ENCODE measurements at regions not wholly inside any gene's neighbourhood (a gene's known extent, or its start where the extent isn't known, plus 50 kb on each side); places are given as distances from the start of the nearest gene placed in this dataset.

DNA sequence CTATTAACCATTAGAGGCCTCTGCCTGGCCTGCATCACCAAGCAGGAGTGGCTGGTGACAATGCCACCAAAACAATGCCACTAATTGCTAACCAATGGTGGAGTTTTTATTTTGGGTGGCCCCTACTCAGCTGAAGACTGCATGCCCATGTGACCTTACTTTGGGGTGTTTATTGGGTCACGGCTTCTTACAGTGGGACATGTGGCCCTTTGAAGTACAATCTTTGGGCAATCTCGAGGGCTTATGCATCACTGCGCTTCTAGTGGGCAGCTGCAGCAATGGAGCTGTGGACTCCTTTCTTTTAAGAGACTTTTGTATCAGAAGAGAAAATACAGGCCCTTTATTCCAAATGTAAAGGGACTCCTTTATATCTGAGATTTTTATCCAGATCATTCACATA, 85.7 kb downstream of the IGLL5 start:
- Histone ChIP-seq H3K27ac (ENCODE audit: low read depth in 2 of 2, low read length in 2 of 2) (no peak overlapping the region), H3K9ac (ENCODE audit: low read length in 3 of 3) (no peak overlapping the region), H3K4me3 (ENCODE audit: low read length in 3 of 3) (no peak overlapping the region), H3K9me3 (ENCODE audit: control insufficient read depth in 2 of 3, insufficient read depth in 1 of 3, low read length in 3 of 3) (no peaks in the 10 kb centered on the region), H3K27me3 (ENCODE audit: control insufficient read depth, insufficient read depth, low read length) (no peaks in the 10 kb centered on the region), H3K36me3 (ENCODE audit: control insufficient read depth in 2 of 3, insufficient read depth in 3 of 3, low read length in 3 of 3) (no peaks in the 10 kb centered on the region), H3K4me1 (ENCODE audit: control insufficient read depth in 2 of 3, insufficient read depth in 2 of 3, low read depth in 1 of 3, low read length in 3 of 3) (no peaks in the 10 kb centered on the region)
- TF ChIP-seq, protein P1, sequence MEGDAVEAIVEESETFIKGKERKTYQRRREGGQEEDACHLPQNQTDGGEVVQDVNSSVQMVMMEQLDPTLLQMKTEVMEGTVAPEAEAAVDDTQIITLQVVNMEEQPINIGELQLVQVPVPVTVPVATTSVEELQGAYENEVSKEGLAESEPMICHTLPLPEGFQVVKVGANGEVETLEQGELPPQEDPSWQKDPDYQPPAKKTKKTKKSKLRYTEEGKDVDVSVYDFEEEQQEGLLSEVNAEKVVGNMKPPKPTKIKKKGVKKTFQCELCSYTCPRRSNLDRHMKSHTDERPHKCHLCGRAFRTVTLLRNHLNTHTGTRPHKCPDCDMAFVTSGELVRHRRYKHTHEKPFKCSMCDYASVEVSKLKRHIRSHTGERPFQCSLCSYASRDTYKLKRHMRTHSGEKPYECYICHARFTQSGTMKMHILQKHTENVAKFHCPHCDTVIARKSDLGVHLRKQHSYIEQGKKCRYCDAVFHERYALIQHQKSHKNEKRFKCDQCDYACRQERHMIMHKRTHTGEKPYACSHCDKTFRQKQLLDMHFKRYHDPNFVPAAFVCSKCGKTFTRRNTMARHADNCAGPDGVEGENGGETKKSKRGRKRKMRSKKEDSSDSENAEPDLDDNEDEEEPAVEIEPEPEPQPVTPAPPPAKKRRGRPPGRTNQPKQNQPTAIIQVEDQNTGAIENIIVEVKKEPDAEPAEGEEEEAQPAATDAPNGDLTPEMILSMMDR (IDR thresholded peaks at IDR 0.05; ENCODE audit: borderline replicate concordance, extremely low read depth, insufficient read depth), result no peak
- intact Hi-C loops (cut with DNase I), result no loop called here
- no peak for FAIRE-seq
- DNase-seq, result no peak

DNA sequence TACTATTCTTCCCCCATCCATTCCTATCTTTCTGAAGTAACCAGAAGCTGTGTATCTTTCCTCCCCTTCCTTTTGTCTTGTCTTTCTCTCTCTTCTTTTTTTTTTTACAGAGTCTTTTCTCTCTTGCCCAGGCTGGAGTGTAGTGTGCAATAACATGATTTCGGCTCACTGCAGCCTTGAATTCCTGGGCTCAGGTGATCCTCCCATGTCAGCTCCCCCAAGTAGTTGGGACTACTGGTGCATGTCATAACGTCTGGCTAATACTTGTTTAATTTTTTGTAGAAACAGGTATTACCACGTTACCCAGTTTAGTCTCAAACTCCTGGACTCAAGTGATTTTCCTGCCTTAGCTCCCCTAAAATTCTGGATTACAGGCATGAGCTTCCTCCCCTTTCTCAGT, 86.5 kb downstream of the IGLL5 start:
- Histone ChIP-seq H3K4me1 (ENCODE audit: control insufficient read depth in 2 of 3, insufficient read depth in 2 of 3, low read depth in 1 of 3, low read length in 3 of 3) (no peaks in the 10 kb centered on the region), H3K9ac (ENCODE audit: low read length in 3 of 3) (no peak overlapping the region), H3K9me3 (ENCODE audit: control insufficient read depth in 2 of 3, insufficient read depth in 1 of 3, low read length in 3 of 3) (peaks cover 0 to 5% (median 0%) of the 10 kb centered on the region in 3 donors), H3K27ac (ENCODE audit: low read depth in 2 of 2, low read length in 2 of 2) (no peak overlapping the region), H3K36me3 (ENCODE audit: control insufficient read depth in 2 of 3, insufficient read depth in 3 of 3, low read length in 3 of 3) (no peaks in the 10 kb centered on the region), H3K4me3 (ENCODE audit: low read length in 3 of 3) (no peak overlapping the region), H3K27me3 (ENCODE audit: control insufficient read depth, insufficient read depth, low read length) (no peaks in the 10 kb centered on the region)
- FAIRE-seq (no peak), DNase-seq (no peak)
- TF ChIP-seq, protein P1 (IDR thresholded peaks at IDR 0.05; ENCODE audit: borderline replicate concordance, extremely low read depth, insufficient read depth), result no peak
- intact Hi-C loops (cut with DNase I), result no loop called here

DNA sequence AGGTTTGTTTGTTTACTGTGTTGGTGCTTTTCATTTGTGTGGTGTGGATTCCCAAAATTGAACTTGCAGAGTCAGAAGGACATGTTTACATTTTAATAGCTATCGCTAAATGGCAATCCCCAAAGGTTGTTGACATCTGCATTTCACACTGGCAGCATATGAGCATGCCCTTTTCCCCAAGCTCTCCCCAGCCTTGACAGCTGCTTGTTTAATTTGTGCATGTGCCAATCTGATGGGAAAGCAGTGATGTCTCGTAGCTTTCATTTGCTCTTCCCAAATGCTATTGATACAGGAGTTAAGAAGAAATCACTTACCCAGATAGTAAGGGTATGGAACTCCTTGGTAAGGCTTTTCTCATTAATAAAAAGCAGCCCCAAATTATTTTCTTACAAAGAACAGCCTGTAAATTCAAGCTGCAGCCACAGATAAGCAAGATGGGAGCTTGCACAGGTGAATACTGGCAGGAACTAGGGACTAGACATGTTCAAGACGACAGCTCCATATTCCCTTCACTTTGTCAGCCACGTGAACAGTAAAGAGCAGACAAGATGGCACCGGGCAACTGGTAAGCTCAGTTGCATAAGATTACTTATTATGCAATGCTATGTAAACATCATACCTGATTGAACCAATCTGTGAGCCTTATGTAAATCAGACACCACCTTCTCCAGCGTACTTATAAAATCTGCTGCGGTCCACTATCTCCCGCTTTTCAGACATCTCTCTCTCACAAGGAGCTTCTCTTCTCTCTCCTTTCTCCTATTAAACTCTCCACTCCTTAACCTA, 87.4 kb downstream of the IGLL5 start:
- TF ChIP-seq, protein P1 (IDR thresholded peaks at IDR 0.05; ENCODE audit: borderline replicate concordance, extremely low read depth, insufficient read depth), result no peak
- Histone ChIP-seq H3K27ac (ENCODE audit: low read depth in 2 of 2, low read length in 2 of 2) (no peak overlapping the region), H3K9ac (ENCODE audit: low read length in 3 of 3) (no peak overlapping the region), H3K36me3 (ENCODE audit: control insufficient read depth in 2 of 3, insufficient read depth in 3 of 3, low read length in 3 of 3) (no peaks in the 10 kb centered on the region), H3K27me3 (ENCODE audit: control insufficient read depth, insufficient read depth, low read length) (no peaks in the 10 kb centered on the region), H3K4me3 (ENCODE audit: low read length in 3 of 3) (no peak overlapping the region), H3K9me3 (ENCODE audit: control insufficient read depth in 2 of 3, insufficient read depth in 1 of 3, low read length in 3 of 3) (peaks cover 0 to 10% (median 3%) of the 10 kb centered on the region in 3 donors), H3K4me1 (ENCODE audit: control insufficient read depth in 2 of 3, insufficient read depth in 2 of 3, low read depth in 1 of 3, low read length in 3 of 3) (no peaks in the 10 kb centered on the region)
- DNase-seq, result no peak
- intact Hi-C loops (cut with DNase I), result no loop called here
- FAIRE-seq, result no peak

Measured in kidney (tissue), 13 donors.